ENCODE measurements at regions not wholly inside any gene's neighbourhood (a gene's known extent, or its start where the extent isn't known, plus 50 kb on each side); places are given as distances from the start of the nearest gene placed in this dataset.

DNA sequence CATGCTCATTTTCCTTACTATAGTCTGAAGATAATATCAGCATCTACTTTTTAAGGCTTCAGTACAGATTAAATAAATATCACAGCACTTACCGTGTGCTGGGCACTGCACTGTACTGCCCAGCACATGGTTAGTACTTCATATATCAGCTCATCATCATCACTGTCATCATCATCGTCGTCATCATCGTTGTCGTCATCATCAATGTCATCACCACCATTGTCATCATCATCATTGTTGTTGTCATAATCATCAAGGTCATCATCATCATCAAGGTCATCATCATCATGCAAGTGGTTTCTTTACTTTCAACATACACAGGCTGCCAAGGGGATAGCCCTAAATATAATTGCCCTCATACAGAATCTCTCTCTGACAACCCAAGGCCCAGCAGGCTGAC lies 275.1 kb downstream of the ABCC12 start:
- peaks cover 5% of the 10 kb centered on the region for H3K9me3 Mint-ChIP-seq
- H3K4me1 Mint-ChIP-seq = peaks cover 23% of the 10 kb centered on the region
- TF ChIP-seq, protein P1, sequence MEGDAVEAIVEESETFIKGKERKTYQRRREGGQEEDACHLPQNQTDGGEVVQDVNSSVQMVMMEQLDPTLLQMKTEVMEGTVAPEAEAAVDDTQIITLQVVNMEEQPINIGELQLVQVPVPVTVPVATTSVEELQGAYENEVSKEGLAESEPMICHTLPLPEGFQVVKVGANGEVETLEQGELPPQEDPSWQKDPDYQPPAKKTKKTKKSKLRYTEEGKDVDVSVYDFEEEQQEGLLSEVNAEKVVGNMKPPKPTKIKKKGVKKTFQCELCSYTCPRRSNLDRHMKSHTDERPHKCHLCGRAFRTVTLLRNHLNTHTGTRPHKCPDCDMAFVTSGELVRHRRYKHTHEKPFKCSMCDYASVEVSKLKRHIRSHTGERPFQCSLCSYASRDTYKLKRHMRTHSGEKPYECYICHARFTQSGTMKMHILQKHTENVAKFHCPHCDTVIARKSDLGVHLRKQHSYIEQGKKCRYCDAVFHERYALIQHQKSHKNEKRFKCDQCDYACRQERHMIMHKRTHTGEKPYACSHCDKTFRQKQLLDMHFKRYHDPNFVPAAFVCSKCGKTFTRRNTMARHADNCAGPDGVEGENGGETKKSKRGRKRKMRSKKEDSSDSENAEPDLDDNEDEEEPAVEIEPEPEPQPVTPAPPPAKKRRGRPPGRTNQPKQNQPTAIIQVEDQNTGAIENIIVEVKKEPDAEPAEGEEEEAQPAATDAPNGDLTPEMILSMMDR (conservative IDR thresholded peaks at IDR 0.05) = no peak
- no peaks in the 10 kb centered on the region for H3K36me3 Mint-ChIP-seq (ENCODE audit: low read depth)
- H3K27ac Mint-ChIP-seq (ENCODE audit: unreplicated experiment) = no peak overlapping the region
- no peaks in the 10 kb centered on the region for H3K27me3 Mint-ChIP-seq (ENCODE audit: low read depth)
- no peak overlapping the region for H3K4me3 Mint-ChIP-seq
- DNase-seq (ENCODE audit: low read depth, low spot score) = no peak

DNA sequence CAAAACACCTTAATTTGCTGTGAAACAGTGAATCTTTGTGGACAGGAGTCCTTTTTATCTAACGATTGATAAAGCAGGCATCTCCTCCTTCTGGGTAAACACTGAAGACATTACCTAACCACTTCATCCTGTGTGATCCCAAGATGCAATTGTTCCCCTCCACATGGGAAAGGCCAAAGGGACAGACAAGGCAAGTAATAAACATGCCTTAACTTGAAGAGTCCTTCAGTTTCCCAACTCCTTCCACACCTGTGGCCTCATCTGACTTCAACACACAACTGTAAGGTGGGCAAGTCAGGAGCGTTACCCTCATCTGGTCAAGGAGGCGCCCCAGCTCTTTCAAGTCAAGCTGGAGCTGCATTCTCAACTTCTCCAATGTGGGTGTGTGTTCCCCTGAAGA lies 278.6 kb downstream of the ABCC12 start:
- Mint-ChIP-seq H3K36me3 (ENCODE audit: low read depth) (no peaks in the 10 kb centered on the region), H3K27me3 (ENCODE audit: low read depth) (no peaks in the 10 kb centered on the region)
- TF ChIP-seq, protein P1 (conservative IDR thresholded peaks at IDR 0.05) = no peak

DNA sequence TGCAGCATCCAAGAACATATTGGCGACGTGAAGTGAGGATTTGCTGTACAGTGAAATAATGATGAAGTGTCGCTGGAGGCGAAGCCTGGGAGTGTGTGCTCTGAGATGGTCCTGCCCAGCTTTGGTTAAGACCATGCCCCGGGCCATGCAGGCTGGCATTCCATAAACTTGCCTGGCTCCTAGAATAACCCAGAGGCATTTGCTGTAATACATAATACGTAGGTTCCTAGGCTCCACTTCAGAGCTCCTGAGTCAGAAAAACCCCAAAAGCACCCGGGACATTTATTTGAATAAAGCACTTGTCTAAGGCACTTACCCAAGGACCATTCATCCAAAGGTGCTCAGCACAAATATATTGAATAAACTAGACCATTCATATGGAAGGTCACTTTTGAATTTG lies 279.3 kb downstream of the ABCC12 start:
- Mint-ChIP-seq H3K4me1 (peaks cover 17% of the 10 kb centered on the region), H3K27me3 (ENCODE audit: low read depth) (no peaks in the 10 kb centered on the region), H3K4me3 (no peak overlapping the region), H3K9me3 (peaks cover 4% of the 10 kb centered on the region), H3K27ac (ENCODE audit: unreplicated experiment) (no peak overlapping the region), H3K36me3 (ENCODE audit: low read depth) (no peaks in the 10 kb centered on the region)
- DNase-seq (ENCODE audit: low read depth, low spot score) = no peak
- TF ChIP-seq, protein P1 (conservative IDR thresholded peaks at IDR 0.05) = no peak

More for the DNA sequence above, 278.6 kb downstream of the ABCC12 start:
- Mint-ChIP-seq H3K4me3 (no peak overlapping the region), H3K9me3 (peaks cover 4% of the 10 kb centered on the region), H3K4me1 (peaks cover 17% of the 10 kb centered on the region), H3K27ac (ENCODE audit: unreplicated experiment) (no peak overlapping the region)
- no peak for DNase-seq (ENCODE audit: low read depth, low spot score)

DNA sequence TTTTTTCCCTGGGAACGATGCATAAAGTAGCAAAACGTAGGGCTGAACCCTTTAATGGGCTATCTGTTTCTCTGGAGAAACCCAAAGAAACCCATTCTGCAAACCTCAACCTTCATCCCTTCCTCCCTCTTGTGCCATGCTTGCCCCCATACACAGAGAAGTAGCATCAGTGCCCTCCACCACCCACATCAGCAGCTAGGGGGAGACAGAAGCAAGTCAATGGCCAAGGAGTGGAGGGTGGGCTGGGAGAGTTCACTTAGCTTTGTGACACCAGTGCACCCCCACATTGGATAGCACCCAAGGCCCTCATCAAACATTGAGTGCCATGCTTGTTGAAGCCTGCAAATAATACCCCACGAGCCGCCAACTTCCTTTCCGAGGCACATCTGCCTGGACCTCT lies 282.4 kb downstream of the ABCC12 start:
- no peak for DNase-seq (ENCODE audit: low read depth, low spot score)
- Mint-ChIP-seq H3K27ac (ENCODE audit: unreplicated experiment) (no peak overlapping the region), H3K4me3 (no peak overlapping the region), H3K9me3 (peaks cover 4% of the 10 kb centered on the region), H3K27me3 (ENCODE audit: low read depth) (no peaks in the 10 kb centered on the region), H3K36me3 (ENCODE audit: low read depth) (no peaks in the 10 kb centered on the region), H3K4me1 (peaks cover 13% of the 10 kb centered on the region)
- TF ChIP-seq, protein P1 (conservative IDR thresholded peaks at IDR 0.05) = peak; percentile 41

DNA sequence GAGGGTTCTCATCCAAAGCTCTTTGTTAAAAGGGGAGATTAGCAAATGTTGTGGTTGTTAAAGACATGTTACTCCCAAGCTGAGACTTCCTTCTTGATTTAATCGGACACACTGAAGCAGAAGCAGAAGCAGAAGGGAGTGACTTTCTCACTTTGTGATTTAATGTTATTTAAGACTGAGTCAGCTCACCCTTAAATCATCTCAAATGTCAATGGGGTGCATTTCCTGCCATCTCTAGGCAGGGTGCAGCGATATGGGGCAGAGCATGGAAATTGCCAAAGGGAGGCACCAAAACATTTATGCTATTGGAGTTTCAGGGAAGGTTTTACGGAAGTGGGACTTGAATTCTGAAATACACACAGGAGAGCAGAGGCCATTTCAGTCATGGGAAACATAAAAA lies 283.6 kb downstream of the ABCC12 start:
- TF ChIP-seq, protein P1 (conservative IDR thresholded peaks at IDR 0.05) = no peak
- peaks cover 4% of the 10 kb centered on the region for H3K9me3 Mint-ChIP-seq
- H3K27me3 Mint-ChIP-seq (ENCODE audit: low read depth) = no peaks in the 10 kb centered on the region
- H3K4me3 Mint-ChIP-seq = no peak overlapping the region
- no peak for DNase-seq (ENCODE audit: low read depth, low spot score)
- peaks cover 2% of the 10 kb centered on the region for H3K36me3 Mint-ChIP-seq (ENCODE audit: low read depth)
- peaks cover 13% of the 10 kb centered on the region for H3K4me1 Mint-ChIP-seq
- H3K27ac Mint-ChIP-seq (ENCODE audit: unreplicated experiment) = no peak overlapping the region

DNA sequence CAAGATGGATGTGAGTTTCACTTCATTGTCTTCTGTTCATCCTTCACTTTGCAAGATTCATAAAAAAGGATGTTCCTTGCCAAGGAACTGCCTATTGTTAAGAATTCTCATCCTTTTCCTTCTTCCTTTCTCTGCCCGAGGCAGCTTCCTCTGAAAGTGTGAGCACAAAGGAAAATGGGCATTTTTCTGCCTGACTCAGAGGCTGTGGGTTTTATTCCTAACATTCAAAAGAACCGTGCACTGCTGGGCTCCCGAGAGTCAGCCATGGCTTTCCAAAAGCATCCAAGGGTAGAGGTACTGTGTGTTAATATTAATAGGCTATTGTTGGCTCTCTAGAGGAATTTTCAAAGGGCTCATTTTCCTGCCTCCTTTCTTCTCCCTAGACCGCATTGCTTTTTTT lies 289.4 kb downstream of the ABCC12 start:
- Mint-ChIP-seq H3K9me3 (peaks cover 5% of the 10 kb centered on the region), H3K36me3 (ENCODE audit: low read depth) (peaks cover 5% of the 10 kb centered on the region), H3K4me3 (peak overlapping the region; percentile 44), H3K4me1 (peaks cover 28% of the 10 kb centered on the region), H3K27me3 (ENCODE audit: low read depth) (no peaks in the 10 kb centered on the region), H3K27ac (ENCODE audit: unreplicated experiment) (peak overlapping the region; percentile 30)
- TF ChIP-seq, protein P1 (conservative IDR thresholded peaks at IDR 0.05) = no peak
- no peak for DNase-seq (ENCODE audit: low read depth, low spot score)

Measured in neural crest cell (in vitro differentiated cells).